Skeletal muscle satellite cell (primary cell): ENCODE measurements at regions not wholly inside any gene's neighbourhood (a gene's known extent, or its start where the extent isn't known, plus 50 kb on each side); places are given as distances from the start of the nearest gene placed in this dataset.

Experiments used
- H3K27me3 ChIP-seq: 2 replicates; pipeline ENCODE4 v1.7.0; 2013; ENCODE audit warnings: low read length; ENCODE audit not compliant: control insufficient read depth, insufficient read depth
- H3K36me3 ChIP-seq: 2 replicates; pipeline ENCODE4 v1.7.0; 2013; ENCODE audit warnings: mild to moderate bottlenecking, control low read depth, low read length; ENCODE audit not compliant: insufficient read depth
- H3K4me1 ChIP-seq: 2 replicates; pipeline ENCODE4 v1.7.0; 2013; ENCODE audit warnings: low read length; ENCODE audit not compliant: control insufficient read depth, insufficient read depth
- H3K4me2 ChIP-seq: 2 replicates; pipeline ENCODE4 v1.7.0; 2013; ENCODE audit warnings: mild to moderate bottlenecking, low read length
- H3K4me3 ChIP-seq: 2 replicates; pipeline ENCODE4 v1.7.0; 2013; ENCODE audit warnings: low read length
- H3K9ac ChIP-seq: 2 replicates; pipeline ENCODE4 v1.7.0; 2013; ENCODE audit warnings: mild to moderate bottlenecking, low read depth, low read length, moderate library complexity
- H3K9me3 ChIP-seq: replicated peaks from 2 replicates; pipeline ENCODE4 v1.7.0; 2013; ENCODE audit warnings: mild to moderate bottlenecking, control low read depth, low read length

DNA sequence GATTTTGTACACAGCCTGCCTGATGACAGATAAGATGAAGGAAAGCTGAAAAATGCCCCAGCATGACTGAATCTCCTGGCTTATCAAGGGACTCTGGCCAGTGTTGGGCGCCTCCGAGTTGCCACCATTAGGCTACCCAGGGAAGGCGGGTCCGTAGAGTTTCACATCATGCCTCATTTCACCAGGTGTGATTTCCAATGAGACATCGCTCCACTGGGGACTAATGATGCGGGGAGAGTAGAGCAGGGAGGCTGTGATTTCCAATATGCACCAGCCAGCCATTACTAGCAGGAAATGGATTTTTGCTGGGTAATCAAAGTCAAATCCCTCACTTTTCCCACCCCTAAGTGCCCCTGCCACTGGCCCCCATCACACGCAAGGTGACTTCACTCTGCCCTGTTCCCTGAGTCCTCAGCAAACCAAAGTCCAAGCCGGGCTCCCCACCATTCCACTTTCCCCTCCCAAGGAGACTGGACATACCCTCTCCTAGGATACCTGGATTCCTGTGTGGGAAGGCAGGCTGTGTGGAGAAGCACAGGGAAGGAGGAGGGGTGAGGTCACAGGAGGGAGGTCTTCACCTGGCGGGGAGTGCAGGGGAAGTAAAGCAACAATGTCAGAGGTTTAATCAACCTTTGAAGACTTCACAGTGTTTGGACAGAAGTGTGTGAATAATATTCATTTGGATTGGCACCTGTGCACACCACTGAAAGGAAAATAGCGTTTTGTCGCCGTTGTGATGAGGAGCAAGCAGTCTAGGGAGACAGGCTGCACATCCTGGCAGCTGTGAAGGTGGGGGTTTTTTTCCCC, 613.3 kb upstream of the CADM1 start:
- no peak overlapping the region for H3K4me3 ChIP-seq
- no peaks in the 10 kb centered on the region for H3K4me1 ChIP-seq
- no peaks in the 10 kb centered on the region for H3K27me3 ChIP-seq
- no peaks in the 10 kb centered on the region for H3K36me3 ChIP-seq
- H3K9ac ChIP-seq, result no peak overlapping the region
- no peak overlapping the region for H3K4me2 ChIP-seq
- peaks cover 10% of the 10 kb centered on the region for H3K9me3 ChIP-seq

DNA sequence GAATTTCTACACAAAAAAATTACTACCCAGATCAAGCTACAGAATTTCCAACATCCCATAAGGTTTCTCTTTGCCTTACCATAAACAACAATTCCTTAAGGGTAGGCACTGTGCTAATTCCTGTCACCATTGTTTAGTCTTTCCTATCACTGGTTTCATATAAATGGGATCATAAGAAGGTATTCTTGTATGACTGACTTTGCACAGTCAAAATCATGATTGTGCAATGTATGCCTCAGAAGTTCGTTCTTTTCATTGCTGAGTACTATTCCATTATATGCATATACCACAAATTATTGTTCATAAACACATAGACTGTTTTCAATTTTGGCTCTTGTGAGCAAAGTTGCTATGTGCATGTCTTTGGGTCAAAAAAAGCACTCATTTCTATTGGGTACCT, 611.6 kb upstream of the CADM1 start:
- Histone ChIP-seq H3K4me3 (no peak overlapping the region), H3K4me2 (no peak overlapping the region), H3K9me3 (peaks cover 19% of the 10 kb centered on the region), H3K36me3 (no peaks in the 10 kb centered on the region), H3K9ac (no peak overlapping the region), H3K27me3 (no peaks in the 10 kb centered on the region), H3K4me1 (no peaks in the 10 kb centered on the region)

DNA sequence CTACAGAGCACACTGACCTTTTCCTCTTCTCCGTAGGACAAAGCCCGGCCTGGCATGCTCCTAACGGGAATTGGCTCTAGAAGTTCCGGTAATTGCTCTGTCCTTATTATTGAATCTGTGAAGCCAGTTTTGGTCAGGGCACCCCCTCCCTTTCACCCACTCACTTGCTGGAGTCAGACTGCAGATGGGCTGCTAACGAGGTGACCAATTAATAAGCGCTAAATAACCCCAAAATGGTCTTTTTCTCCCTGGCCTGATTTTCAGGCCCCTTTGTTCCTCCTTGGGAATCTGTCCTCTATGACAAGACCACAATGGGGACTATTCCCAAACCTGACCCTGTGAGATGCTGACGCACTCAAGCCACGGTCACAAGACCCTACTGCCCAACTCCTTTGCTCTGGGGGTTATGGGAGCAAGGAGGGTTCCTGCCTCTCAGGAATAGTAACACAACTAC, 610.0 kb upstream of the CADM1 start:
- no peaks in the 10 kb centered on the region for H3K27me3 ChIP-seq
- no peak overlapping the region for H3K9ac ChIP-seq
- H3K9me3 ChIP-seq, result peaks cover 19% of the 10 kb centered on the region
- no peaks in the 10 kb centered on the region for H3K36me3 ChIP-seq
- H3K4me1 ChIP-seq, result no peaks in the 10 kb centered on the region
- no peak overlapping the region for H3K4me2 ChIP-seq
- H3K4me3 ChIP-seq, result no peak overlapping the region

DNA sequence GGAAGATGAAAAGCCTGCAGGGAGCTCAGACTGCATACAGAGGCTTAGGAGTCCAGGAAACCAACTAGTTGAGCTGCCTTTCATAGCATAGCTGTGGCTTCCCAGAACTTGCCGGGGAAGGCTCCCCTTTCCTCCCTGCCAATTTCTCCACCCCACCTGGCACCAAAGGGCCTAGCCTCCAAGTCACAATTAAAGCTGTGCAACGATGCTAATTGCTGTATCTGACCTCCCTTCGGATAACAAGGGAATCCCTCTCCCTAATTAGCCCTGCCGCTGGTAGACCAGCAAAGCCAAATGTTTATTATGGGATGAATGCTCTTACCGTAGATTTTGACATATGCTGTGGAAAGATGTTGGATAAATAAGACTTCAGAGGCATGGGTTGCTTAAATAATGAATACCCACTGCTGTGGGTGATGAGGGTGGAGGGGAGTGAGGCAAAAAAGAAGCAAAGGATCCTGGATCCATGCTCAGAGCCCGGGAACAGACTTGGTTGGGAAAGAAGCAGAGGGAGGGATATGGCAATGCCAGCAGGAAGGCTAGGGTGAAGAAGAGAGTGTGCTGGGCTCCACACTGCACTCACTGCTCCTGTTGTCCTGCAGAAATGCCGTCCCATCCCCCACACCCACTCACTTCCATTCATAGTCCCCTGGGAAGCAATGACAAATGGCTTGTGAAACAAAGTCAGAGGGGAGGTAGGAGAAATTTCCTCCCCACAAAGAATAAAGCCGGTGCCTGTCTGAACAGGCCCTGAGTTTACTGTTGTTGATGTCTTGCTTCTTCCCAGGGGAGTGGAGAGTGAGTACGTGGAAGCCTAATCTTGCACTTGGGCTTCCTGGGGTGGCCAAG, 608.1 kb upstream of the CADM1 start:
- Histone ChIP-seq H3K27me3 (no peaks in the 10 kb centered on the region), H3K4me2 (no peak overlapping the region), H3K36me3 (no peaks in the 10 kb centered on the region), H3K4me3 (no peak overlapping the region), H3K9ac (no peak overlapping the region), H3K9me3 (peaks cover 19% of the 10 kb centered on the region), H3K4me1 (no peaks in the 10 kb centered on the region)

DNA sequence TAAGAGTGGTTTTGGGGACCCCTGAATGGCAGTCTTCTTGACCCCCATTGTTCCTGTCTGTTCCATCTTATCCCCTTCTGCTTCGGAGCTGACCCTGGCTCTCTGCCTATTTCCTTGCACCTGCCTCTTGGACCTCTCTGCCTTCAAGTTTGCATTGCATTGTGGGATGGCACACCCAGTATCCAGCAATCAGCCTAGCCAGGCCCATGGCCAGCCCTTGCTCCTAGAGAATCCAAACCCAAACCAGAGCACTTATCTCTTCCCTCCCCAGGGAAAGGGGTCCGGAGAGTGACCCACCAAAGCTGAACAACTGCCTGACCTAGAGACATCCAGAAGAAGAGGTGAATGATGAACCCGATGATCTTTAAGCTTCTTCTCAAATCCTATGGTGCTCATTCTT, 607.3 kb upstream of the CADM1 start:
- H3K36me3 ChIP-seq, result no peaks in the 10 kb centered on the region
- H3K4me1 ChIP-seq, result no peaks in the 10 kb centered on the region
- no peaks in the 10 kb centered on the region for H3K27me3 ChIP-seq
- peaks cover 19% of the 10 kb centered on the region for H3K9me3 ChIP-seq
- H3K4me2 ChIP-seq, result no peak overlapping the region
- H3K4me3 ChIP-seq, result no peak overlapping the region
- H3K9ac ChIP-seq, result no peak overlapping the region

DNA sequence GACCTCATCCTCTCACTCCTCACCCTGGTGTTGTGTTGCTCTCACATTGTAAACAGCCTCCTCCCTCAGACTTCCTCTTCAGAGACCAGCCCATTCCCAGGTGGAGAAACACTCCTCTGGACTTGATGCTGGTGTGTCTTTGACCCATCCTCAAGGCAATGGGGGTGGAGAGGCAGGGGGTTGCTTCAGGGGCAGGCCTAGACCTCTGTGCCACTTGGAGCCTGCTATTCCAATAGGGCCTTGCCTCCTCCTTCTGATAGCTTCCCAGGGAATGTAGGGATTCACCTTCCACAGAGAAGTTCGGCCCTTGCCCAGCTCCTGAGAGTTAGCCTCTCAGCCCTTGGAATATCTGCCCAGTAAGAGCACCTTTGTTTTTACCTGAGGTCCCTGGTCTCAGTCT, 606.6 kb upstream of the CADM1 start:
- H3K4me3 ChIP-seq, result no peak overlapping the region
- H3K9ac ChIP-seq, result no peak overlapping the region
- H3K9me3 ChIP-seq, result peaks cover 19% of the 10 kb centered on the region
- H3K4me2 ChIP-seq, result no peak overlapping the region
- no peaks in the 10 kb centered on the region for H3K36me3 ChIP-seq
- no peaks in the 10 kb centered on the region for H3K4me1 ChIP-seq
- H3K27me3 ChIP-seq, result no peaks in the 10 kb centered on the region

DNA sequence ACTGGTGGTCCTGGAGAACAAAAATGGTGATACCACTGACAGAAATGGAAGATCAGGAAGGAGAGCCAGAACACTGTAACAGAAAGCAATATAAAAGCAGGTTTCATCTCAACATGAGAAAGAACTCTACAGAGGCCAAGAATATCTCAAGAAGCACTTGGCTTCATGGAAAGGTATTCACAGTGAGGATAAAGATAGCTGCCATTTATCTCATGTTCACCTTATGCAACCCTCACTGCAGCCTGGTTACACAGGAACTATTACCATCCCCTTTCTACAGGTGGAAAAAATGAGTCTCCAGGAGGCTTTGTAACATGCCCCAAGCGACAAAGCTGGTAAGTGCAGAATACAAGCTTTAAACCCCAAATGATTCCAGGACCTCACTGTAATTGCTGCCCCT, 606.1 kb upstream of the CADM1 start:
- no peak overlapping the region for H3K4me3 ChIP-seq
- H3K27me3 ChIP-seq, result no peaks in the 10 kb centered on the region
- H3K9ac ChIP-seq, result no peak overlapping the region
- no peak overlapping the region for H3K4me2 ChIP-seq
- no peaks in the 10 kb centered on the region for H3K36me3 ChIP-seq
- no peaks in the 10 kb centered on the region for H3K4me1 ChIP-seq
- peaks cover 19% of the 10 kb centered on the region for H3K9me3 ChIP-seq

DNA sequence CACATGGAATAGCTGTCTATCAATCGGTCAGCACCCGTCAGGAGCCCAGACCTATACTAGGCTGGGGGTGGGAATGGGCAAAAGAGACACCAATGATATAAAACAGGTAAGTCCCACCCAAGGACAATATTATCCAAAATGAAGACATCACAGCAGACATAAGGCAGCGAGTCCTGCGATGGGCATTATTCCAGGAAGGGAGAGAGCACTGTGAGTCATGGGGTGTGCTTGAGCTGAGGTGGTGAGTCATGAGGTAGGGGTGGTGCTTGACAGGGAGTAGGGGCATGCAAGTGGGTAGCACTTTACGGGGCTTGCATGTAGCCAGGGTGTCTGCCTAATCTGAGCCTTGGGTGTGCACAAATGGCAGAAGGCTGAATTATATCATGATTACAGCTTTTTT, 605.0 kb upstream of the CADM1 start:
- Histone ChIP-seq H3K4me1 (no peaks in the 10 kb centered on the region), H3K36me3 (no peaks in the 10 kb centered on the region), H3K27me3 (no peaks in the 10 kb centered on the region), H3K9ac (no peak overlapping the region), H3K9me3 (peaks cover 19% of the 10 kb centered on the region), H3K4me2 (no peak overlapping the region), H3K4me3 (no peak overlapping the region)

DNA sequence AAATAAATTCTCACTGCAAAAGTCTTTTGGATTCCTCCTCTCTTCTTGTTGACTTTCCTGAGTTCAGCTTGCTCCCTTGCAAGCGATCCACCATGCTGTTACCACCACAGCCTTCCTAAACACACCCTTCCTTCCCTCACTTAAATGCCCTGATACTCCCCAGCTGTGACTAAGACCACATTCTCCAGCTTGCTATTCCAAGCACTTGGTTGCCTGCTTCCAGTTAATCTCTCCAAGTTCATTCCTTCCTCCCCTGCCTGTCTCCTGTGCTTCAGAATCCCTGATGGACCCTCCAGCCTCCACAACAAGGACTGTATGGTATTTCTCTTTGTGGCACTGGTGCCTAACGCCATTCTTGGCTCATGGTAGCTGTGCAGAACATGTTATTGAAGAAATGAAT, 603.9 kb upstream of the CADM1 start:
- no peaks in the 10 kb centered on the region for H3K36me3 ChIP-seq
- H3K4me3 ChIP-seq, result no peak overlapping the region
- H3K27me3 ChIP-seq, result no peaks in the 10 kb centered on the region
- no peak overlapping the region for H3K4me2 ChIP-seq
- H3K4me1 ChIP-seq, result no peaks in the 10 kb centered on the region
- H3K9ac ChIP-seq, result no peak overlapping the region
- H3K9me3 ChIP-seq, result peaks cover 12% of the 10 kb centered on the region

DNA sequence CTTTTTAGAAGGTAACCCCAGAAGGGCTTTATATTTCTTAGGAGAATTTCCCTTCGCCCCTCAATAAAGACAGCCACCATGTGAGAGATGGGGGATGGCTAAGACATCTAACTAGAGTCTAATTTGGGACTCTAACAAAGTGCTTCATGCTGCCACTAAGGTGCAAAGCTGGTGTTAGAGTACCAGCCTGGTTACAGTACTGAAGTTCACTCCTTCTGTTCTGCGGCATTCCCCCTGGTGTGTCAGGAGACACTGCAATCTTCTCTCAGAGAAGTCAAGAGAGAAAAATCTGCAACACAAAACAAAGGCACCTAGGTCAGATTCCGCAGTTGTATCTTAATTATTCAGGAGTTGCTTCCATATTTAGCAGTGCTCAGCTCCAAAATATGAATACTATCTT, 603.0 kb upstream of the CADM1 start:
- H3K4me2 ChIP-seq, result no peak overlapping the region
- no peak overlapping the region for H3K9ac ChIP-seq
- no peak overlapping the region for H3K4me3 ChIP-seq
- no peaks in the 10 kb centered on the region for H3K4me1 ChIP-seq
- no peaks in the 10 kb centered on the region for H3K27me3 ChIP-seq
- H3K9me3 ChIP-seq, result peaks cover 9% of the 10 kb centered on the region
- H3K36me3 ChIP-seq, result no peaks in the 10 kb centered on the region

DNA sequence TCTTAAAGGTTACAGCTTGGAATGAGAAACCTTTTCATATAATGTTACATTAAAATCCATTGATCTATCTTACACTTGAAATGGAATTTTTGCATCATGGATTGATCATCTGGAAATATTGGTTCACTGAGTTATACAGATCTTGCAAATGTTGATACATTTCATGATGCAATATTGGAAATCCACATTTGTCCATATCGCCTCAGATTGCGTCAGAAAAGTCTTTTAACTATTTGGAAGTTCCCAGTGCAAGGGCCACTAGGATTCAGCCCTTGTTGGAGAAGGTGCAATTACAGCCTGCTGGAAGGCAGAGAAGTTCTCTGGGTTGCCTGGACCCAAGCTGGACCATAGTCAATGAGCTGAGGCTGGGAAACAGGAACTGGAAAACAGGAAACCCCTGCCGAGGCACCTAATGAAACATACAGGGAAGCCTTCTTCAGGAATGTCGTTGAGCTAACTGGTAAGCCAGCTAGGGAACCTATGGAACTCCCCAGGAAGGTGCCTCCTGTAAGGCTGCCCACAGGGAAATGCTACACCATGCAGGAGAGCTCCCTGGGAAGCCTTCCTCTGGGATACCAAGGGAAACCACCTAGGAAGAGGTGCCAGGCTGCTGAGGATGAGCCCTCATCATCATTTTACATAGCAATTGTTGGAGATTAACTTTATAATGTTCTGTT, 600.4 kb upstream of the CADM1 start:
- no peaks in the 10 kb centered on the region for H3K36me3 ChIP-seq
- no peak overlapping the region for H3K4me3 ChIP-seq
- H3K4me1 ChIP-seq, result no peaks in the 10 kb centered on the region
- no peaks in the 10 kb centered on the region for H3K27me3 ChIP-seq
- H3K9ac ChIP-seq, result no peak overlapping the region
- no peaks in the 10 kb centered on the region for H3K9me3 ChIP-seq
- H3K4me2 ChIP-seq, result no peak overlapping the region
